Panc1 (cell line): ENCODE measurements at regions not wholly inside any gene's neighbourhood (a gene's known extent, or its start where the extent isn't known, plus 50 kb on each side); places are given as distances from the start of the nearest gene placed in this dataset.
"Not testable (repeated sequence)": the region's sequence is repeated elsewhere in the genome, so short reads cannot be mapped to it uniquely, and the experiment has no call there.

Experiments
- ATAC-seq: fragments of 200-7000 bp; cut with Tn5 transposase; 2 replicates; pipeline ENCODE4 v1.9.1; 2020; ENCODE audit warnings: mild to moderate bottlenecking, moderate library complexity
- BruUV-seq: library from RNA; stranded (reverse); fragments of 400-500 nt; replicated peaks from 2 replicates; lab custom pipeline; 2021; lab: Mats Ljungman, UMichigan
- CTCF ChIA-PET: fragments of 300-600 bp; sonication (Branson Sonifier 250); formaldehyde crosslinking; loops from one replicate; lab custom pipeline; 2022; ENCODE audit warnings: antibody characterized with exemption; lab: Charles Lee
- POLR2A ChIA-PET: fragments of 300-600 bp; sonication (Branson Sonifier 250); formaldehyde crosslinking; loops from one replicate; lab custom pipeline; 2022; ENCODE audit warnings: antibody characterized with exemption; lab: Charles Lee
- DNase-seq: peaks from one replicate; pipeline ENCODE4 v3.0.0-alpha.2; 2010; ENCODE audit warnings: low read depth, low spot score
- H3K27ac ChIP-seq: 2 replicates; pipeline ENCODE4 v1.5.1; 2011; ENCODE audit warnings: mild to moderate bottlenecking, low read length, inconsistent platforms
- H3K27me3 ChIP-seq: fragments of 200-500 bp; sonication (Bioruptor generic); 2 replicates; pipeline ENCODE4 v1.6.0; 2014; ENCODE audit warnings: low read length, inconsistent platforms; ENCODE audit not compliant: control insufficient read depth, insufficient read depth
- H3K36me3 ChIP-seq: fragments of 200-500 bp; sonication (Bioruptor generic); 2 replicates; pipeline ENCODE4 v1.5.1; 2014; ENCODE audit warnings: inconsistent platforms, mild to moderate bottlenecking, low read length, moderate library complexity; ENCODE audit not compliant: control insufficient read depth, insufficient read depth
- H3K4me1 ChIP-seq: 2 replicates; pipeline ENCODE4 v1.5.1; 2011; ENCODE audit warnings: inconsistent platforms, mild to moderate bottlenecking, low read length, moderate library complexity; ENCODE audit not compliant: control insufficient read depth, insufficient read depth
- H3K4me3 ChIP-seq, 2 experiments: 2 replicates each; pipeline ENCODE4 v1.5.1; 2011 to 2012; ENCODE audit warnings: low read depth in 2 of 2, low read length in 2 of 2, mild to moderate bottlenecking in 2 of 2, inconsistent platforms in 1 of 2, moderate library complexity in 1 of 2
- H3K9me3 ChIP-seq: fragments of 200-500 bp; sonication (Bioruptor generic); 2 replicates; pipeline ENCODE4 v1.5.1; 2014; ENCODE audit warnings: low read depth, mild to moderate bottlenecking, inconsistent platforms, low read length, moderate library complexity; ENCODE audit not compliant: control insufficient read depth, insufficient read depth
- in situ Hi-C: cut with HindIII; loops from 2 replicates; pipeline ENCODE4 v1.10.0; 2016; ENCODE audit warnings: low sequenced_read_pairs, low pct_unique_long_range_greater_than_20kb
- intact Hi-C: fragments of 100-400 bp; cut with micrococcal nuclease; formaldehyde crosslinking; loops from one replicate; pipeline ENCODE4 v1.10.0; 2022; ENCODE audit not compliant: unreplicated experiment

DNA sequence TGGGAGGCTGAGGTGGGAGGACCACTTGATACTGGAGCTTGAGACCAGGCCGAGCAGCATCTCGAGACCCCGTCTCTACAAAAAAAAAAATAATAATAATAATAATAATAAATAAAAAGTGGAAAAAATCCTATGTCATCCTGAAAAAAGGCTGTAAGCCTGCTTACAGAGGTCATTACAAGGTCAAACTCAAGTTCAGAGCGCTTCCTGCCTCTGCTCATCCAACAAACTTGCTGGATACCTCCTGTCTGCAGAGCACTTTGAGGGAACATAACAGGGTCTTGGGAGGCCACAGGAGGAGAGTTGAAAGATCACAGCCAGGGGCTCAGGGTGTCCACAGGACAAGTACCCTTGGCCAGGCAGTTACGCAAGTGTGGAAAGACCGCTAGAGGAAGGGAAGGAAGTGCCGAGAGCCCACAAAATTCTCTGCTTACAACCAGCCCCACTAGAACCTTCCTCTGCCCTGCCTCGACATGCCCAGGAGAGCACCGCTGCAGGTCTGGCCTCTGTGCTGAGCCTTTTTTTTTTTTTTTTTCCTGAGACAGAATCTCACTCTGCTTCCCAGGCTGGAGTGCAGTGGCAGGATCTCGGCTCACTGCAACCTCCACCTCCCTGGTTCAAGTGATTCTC is 92.5 kb downstream of the NSUN5 start:
- POLR2A ChIA-PET, in situ Hi-C loops, H3K4me1 ChIP-seq, ATAC-seq, BruUV-seq, H3K36me3 ChIP-seq, intact Hi-C loops, DNase-seq, CTCF ChIA-PET, H3K4me3 ChIP-seq, H3K27me3 ChIP-seq, H3K9me3 ChIP-seq, H3K27ac ChIP-seq: not testable (repeated sequence)

DNA sequence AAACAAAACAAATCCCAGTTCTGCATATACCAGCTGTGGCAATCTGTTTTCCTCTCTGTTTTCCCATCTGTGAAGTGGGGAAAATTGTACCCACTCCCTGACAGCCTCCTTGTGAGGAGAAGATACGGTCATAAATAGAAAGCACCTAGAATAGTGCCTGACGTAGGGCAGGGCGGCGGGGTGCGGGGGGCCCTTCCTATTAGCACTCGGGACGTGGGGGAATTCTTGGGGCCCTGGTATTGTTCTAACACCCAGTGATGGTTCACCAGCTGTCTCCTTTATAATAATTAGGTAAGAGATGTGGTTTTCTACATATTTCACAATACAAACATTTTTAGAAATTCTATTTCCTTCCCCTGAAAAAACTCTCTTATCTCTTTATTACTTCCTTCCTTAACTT is 93.4 kb downstream of the NSUN5 start:
- H3K27ac ChIP-seq, DNase-seq, in situ Hi-C loops, H3K4me1 ChIP-seq, CTCF ChIA-PET, H3K36me3 ChIP-seq, H3K4me3 ChIP-seq, POLR2A ChIA-PET, H3K27me3 ChIP-seq, intact Hi-C loops, ATAC-seq, BruUV-seq, H3K9me3 ChIP-seq: not testable (repeated sequence)

GRCh38 chr7:73214471-73214870 is 94.2 kb downstream of the NSUN5 start:
- H3K4me3 ChIP-seq, DNase-seq, H3K36me3 ChIP-seq, intact Hi-C loops, H3K27me3 ChIP-seq, H3K27ac ChIP-seq, in situ Hi-C loops, CTCF ChIA-PET, H3K4me1 ChIP-seq, H3K9me3 ChIP-seq, POLR2A ChIA-PET, BruUV-seq: not testable (repeated sequence)
- peak; percentile 24; the same call in 1 of the 2 replicates for ATAC-seq

GRCh38 chr7:73213076-73213475 is 95.5 kb downstream of the NSUN5 start:
- H3K4me3 ChIP-seq, H3K27me3 ChIP-seq, H3K9me3 ChIP-seq, BruUV-seq, POLR2A ChIA-PET, in situ Hi-C loops, CTCF ChIA-PET, H3K27ac ChIP-seq, intact Hi-C loops, H3K36me3 ChIP-seq, H3K4me1 ChIP-seq, DNase-seq: not testable (repeated sequence)
- peak; percentile 37; the same call in 1 of the 2 replicates for ATAC-seq

GRCh38 chr7:73205594-73205993 is 103.0 kb downstream of the NSUN5 start:
- H3K4me3 ChIP-seq, H3K27ac ChIP-seq, in situ Hi-C loops: not testable (repeated sequence)

DNA sequence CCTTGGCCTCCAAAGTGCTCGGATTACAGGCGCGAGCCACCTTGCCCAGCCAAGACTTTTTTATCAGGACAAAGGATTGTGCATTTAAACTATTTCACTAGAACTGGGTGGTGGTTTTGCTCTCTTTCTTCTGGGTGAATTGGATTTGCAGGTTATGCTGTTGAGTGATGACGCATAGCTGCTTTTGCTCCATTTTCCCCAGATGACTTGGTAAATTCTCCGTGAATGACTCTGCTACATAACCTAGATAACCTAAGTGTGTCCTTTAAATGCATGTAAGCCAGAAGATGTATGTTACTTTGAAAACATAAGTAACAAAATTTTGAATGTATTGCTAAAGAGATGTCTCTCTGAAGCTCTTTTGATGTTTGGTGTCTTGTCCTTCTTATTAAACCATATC is 103.7 kb downstream of the NSUN5 start:
- H3K9me3 ChIP-seq, ATAC-seq, DNase-seq, H3K36me3 ChIP-seq, H3K4me3 ChIP-seq, intact Hi-C loops, H3K27me3 ChIP-seq, CTCF ChIA-PET, POLR2A ChIA-PET, in situ Hi-C loops, BruUV-seq, H3K27ac ChIP-seq, H3K4me1 ChIP-seq: not testable (repeated sequence)

More at GRCh38 chr7:73205594-73205993, 103.0 kb downstream of the NSUN5 start:
- H3K36me3 ChIP-seq, BruUV-seq, H3K4me1 ChIP-seq, DNase-seq, ATAC-seq, H3K27me3 ChIP-seq, POLR2A ChIA-PET, intact Hi-C loops, CTCF ChIA-PET, H3K9me3 ChIP-seq: not testable (repeated sequence)

- H3K4me3 ChIP-seq, BruUV-seq, intact Hi-C loops, H3K36me3 ChIP-seq, POLR2A ChIA-PET, H3K27ac ChIP-seq, DNase-seq, CTCF ChIA-PET, H3K27me3 ChIP-seq, ATAC-seq, H3K9me3 ChIP-seq, in situ Hi-C loops, H3K4me1 ChIP-seq: not testable (repeated sequence)
Measured at GRCh38 chr7:73203312-73203711, 105.3 kb downstream of the NSUN5 start.
